Astrocyte (in vitro differentiated cells and primary cell): ENCODE measurements at regions not wholly inside any gene's neighbourhood (a gene's known extent, or its start where the extent isn't known, plus 50 kb on each side); places are given as distances from the start of the nearest gene placed in this dataset.

Source experiments
- EZH2 ChIP-seq: IDR thresholded peaks from 2 replicates; pipeline ENCODE4 v1.6.1; 2012; ENCODE audit warnings: mild to moderate bottlenecking, low read length, inconsistent platforms; ENCODE audit not compliant: insufficient read depth
- TF ChIP-seq, protein P1 (sequence below): IDR thresholded peaks from 2 replicates; pipeline ENCODE4 v1.5.1; 2011; ENCODE audit warnings: low read depth, mild to moderate bottlenecking, inconsistent platforms, low read length, moderate library complexity; ENCODE audit not compliant: insufficient read depth

DNA sequence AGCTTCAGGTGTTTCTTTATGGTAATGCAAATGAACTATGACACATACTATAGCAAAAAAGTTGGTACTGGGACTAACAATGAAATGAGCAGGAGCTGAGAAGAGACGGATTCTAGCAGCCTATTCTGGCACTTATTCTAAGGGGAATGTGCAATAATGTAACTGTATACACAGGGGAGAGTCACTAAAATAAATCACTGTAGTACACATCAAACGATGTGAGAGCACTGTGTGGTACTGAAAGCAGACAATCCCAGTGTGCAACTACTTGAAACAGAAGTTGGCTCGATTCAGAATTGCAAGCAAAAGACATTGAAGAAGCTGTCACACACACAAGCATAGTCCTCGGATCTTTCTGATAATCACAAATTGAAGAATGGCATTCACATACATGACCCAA is 1713.0 kb upstream of the CDH9 start:
- TF ChIP-seq, protein P1, sequence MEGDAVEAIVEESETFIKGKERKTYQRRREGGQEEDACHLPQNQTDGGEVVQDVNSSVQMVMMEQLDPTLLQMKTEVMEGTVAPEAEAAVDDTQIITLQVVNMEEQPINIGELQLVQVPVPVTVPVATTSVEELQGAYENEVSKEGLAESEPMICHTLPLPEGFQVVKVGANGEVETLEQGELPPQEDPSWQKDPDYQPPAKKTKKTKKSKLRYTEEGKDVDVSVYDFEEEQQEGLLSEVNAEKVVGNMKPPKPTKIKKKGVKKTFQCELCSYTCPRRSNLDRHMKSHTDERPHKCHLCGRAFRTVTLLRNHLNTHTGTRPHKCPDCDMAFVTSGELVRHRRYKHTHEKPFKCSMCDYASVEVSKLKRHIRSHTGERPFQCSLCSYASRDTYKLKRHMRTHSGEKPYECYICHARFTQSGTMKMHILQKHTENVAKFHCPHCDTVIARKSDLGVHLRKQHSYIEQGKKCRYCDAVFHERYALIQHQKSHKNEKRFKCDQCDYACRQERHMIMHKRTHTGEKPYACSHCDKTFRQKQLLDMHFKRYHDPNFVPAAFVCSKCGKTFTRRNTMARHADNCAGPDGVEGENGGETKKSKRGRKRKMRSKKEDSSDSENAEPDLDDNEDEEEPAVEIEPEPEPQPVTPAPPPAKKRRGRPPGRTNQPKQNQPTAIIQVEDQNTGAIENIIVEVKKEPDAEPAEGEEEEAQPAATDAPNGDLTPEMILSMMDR = no peak
- TF ChIP-seq EZH2 = no peak
